Neural crest cell (in vitro differentiated cells): ENCODE measurements at regions not wholly inside any gene's neighbourhood (a gene's known extent, or its start where the extent isn't known, plus 50 kb on each side); places are given as distances from the start of the nearest gene placed in this dataset.

ENCODE experiments used
- DNase-seq: peaks from one replicate; pipeline ENCODE4 v3.0.0; 2021; ENCODE audit warnings: low read depth, mixed read lengths, low spot score
- H3K27ac Mint-ChIP-seq: one replicate; pipeline ENCODE4 v1.8.0; 2021; ENCODE audit warnings: mild to moderate bottlenecking, mixed read lengths; ENCODE audit not compliant: unreplicated experiment
- H3K27me3 Mint-ChIP-seq: 2 replicates; pipeline ENCODE4 v1.8.0; 2021; ENCODE audit warnings: low read depth, mild to moderate bottlenecking, mixed read lengths
- H3K36me3 Mint-ChIP-seq: 2 replicates; pipeline ENCODE4 v1.8.0; 2021; ENCODE audit warnings: low read depth, mild to moderate bottlenecking, mixed read lengths
- H3K4me1 Mint-ChIP-seq: 2 replicates; pipeline ENCODE4 v1.8.0; 2021; ENCODE audit warnings: mixed read lengths
- H3K4me3 Mint-ChIP-seq: one replicate; pipeline ENCODE4 v1.8.0; 2021; ENCODE audit warnings: mild to moderate bottlenecking, mixed read lengths
- H3K9me3 Mint-ChIP-seq: 2 replicates; pipeline ENCODE4 v1.8.0; 2021; ENCODE audit warnings: mixed read lengths
- TF ChIP-seq, protein P1 (sequence below): fragments of 200-600 bp; sonication (generic); conservative IDR thresholded peaks from 2 replicates; pipeline ENCODE4 v1.5.0; 2021; ENCODE audit warnings: antibody characterized with exemption, mild to moderate bottlenecking

DNA sequence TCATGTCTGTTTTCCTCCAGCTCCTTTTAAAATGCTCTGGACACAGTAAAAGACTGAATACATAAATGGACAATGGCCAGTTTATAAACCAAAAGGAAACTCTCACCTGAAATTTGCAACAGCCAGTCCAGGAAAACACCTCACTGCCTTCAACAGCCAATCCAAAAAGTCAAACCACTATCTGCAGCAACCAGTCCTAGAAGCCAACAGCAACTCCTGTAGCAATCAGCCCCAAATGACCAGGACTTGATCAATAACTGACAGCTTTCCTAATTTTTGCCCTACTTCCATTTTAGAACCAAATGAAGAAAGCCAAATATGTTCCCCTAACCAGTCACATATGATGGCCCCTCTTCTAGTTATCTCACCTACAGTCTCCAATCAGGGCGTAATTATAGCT lies 309.5 kb upstream of the CPXCR1 start:
- no peak overlapping the region for H3K4me3 Mint-ChIP-seq
- H3K36me3 Mint-ChIP-seq: no peaks in the 10 kb centered on the region
- TF ChIP-seq, protein P1, sequence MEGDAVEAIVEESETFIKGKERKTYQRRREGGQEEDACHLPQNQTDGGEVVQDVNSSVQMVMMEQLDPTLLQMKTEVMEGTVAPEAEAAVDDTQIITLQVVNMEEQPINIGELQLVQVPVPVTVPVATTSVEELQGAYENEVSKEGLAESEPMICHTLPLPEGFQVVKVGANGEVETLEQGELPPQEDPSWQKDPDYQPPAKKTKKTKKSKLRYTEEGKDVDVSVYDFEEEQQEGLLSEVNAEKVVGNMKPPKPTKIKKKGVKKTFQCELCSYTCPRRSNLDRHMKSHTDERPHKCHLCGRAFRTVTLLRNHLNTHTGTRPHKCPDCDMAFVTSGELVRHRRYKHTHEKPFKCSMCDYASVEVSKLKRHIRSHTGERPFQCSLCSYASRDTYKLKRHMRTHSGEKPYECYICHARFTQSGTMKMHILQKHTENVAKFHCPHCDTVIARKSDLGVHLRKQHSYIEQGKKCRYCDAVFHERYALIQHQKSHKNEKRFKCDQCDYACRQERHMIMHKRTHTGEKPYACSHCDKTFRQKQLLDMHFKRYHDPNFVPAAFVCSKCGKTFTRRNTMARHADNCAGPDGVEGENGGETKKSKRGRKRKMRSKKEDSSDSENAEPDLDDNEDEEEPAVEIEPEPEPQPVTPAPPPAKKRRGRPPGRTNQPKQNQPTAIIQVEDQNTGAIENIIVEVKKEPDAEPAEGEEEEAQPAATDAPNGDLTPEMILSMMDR: no peak
- H3K27me3 Mint-ChIP-seq: no peaks in the 10 kb centered on the region
- no peak for DNase-seq
- H3K4me1 Mint-ChIP-seq: no peaks in the 10 kb centered on the region
- no peak overlapping the region for H3K27ac Mint-ChIP-seq
- H3K9me3 Mint-ChIP-seq: peaks cover 8% of the 10 kb centered on the region

DNA sequence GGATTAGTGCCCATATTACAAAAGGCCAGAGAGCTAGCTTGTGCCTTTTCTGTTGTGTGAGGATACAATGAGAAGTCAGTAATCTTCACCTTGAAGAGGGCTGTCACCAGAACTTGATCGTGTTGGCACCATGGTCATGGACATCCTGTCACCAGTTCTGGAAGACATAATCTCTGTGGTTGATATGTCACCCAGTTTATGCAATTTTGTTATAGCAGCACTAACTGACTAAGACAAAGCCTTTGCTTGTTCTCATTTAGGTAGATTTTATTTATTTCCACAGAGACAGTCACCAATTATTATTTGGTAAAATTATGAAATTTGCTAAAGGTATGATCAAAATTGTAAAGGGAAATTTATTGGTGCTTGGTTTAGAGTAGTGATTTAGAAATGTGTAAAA lies 308.8 kb upstream of the CPXCR1 start:
- no peak for DNase-seq
- H3K9me3 Mint-ChIP-seq: peaks cover 8% of the 10 kb centered on the region
- no peaks in the 10 kb centered on the region for H3K27me3 Mint-ChIP-seq
- H3K27ac Mint-ChIP-seq: no peak overlapping the region
- no peaks in the 10 kb centered on the region for H3K36me3 Mint-ChIP-seq
- TF ChIP-seq, protein P1: no peak
- H3K4me3 Mint-ChIP-seq: no peak overlapping the region
- H3K4me1 Mint-ChIP-seq: no peaks in the 10 kb centered on the region

DNA sequence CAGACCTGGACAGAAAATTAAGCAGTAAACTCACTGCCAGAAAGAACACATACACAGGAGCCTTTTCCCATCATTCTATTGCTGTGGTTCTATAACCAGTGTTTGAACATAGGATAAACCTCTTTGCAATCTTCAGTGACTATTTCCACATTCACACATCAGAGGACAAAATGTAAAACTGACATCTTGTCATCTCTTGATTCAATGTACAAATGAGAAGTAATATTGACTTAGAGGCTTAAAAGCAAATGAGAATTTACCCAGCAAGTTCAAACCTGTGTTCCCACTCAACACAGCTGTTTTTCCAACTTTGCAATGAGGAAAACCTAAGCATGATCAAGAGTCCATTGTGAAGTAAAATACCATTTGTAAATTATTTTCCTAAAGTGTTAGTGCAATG lies 307.1 kb upstream of the CPXCR1 start:
- H3K27ac Mint-ChIP-seq: no peak overlapping the region
- no peak overlapping the region for H3K4me3 Mint-ChIP-seq
- H3K27me3 Mint-ChIP-seq: no peaks in the 10 kb centered on the region
- H3K36me3 Mint-ChIP-seq: no peaks in the 10 kb centered on the region
- TF ChIP-seq, protein P1: no peak
- H3K9me3 Mint-ChIP-seq: peaks cover 8% of the 10 kb centered on the region
- no peaks in the 10 kb centered on the region for H3K4me1 Mint-ChIP-seq
- no peak for DNase-seq
